Activated CD4-positive, alpha-beta T cell treated with anti-CD3 and anti-CD28 coated beads, Interleukin-2, amount 50 U/mL, for 16 hours (primary cell): ENCODE measurements at regions not wholly inside any gene's neighbourhood (a gene's known extent, or its start where the extent isn't known, plus 50 kb on each side); places are given as distances from the start of the nearest gene placed in this dataset.
A peak's percentile ranks its signal among the peaks of the same experiment; 100 is the strongest.

Source experiments
- DNase-seq: peaks from one replicate; pipeline ENCODE4 v3.0.0-alpha.2; 2020

GRCh38 chr1:103247517-103247916 is 139.2 kb upstream of the COL11A1 start:
- no peak for DNase-seq

- no peak for DNase-seq
Measured at GRCh38 chr1:103243481-103243880, 135.2 kb upstream of the COL11A1 start.

DNA sequence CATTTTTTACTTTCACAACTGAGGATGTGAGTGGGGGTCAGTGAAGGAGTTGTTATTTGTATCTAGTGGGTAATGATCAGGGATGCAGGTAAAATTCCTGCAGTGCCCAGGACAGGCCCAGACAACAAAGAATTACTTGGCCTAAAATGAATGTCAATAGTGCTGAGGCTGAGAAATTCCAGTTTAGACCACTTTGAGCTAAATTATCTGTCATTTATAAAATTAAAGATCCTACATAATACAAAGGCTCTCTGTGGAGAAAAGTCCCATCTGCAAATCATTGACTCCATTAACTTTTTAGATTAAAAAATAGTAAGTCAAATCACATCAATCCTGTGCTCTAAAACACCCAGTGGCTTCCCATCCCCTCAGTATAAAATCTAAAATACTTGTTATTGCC is 130.7 kb upstream of the COL11A1 start:
- DNase-seq: no peak

DNA sequence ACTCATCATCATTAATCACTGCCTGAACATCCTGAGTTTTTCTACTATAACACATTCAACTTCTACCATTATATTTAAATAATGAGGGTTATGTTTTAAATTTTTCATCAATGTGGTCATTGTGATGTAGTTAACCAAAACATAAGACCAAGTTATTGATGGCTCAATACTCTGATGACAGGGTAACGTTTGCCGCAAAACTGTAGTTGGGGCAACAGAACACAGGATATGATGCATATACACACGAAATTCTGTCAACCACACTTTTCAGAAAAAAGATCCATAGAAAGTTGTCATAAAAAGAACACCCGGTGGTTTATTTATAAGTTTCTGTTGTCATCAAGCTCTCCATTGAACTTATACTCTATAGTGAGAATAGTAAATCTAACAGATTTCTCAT is 121.7 kb upstream of the COL11A1 start:
- DNase-seq: no peak

DNA sequence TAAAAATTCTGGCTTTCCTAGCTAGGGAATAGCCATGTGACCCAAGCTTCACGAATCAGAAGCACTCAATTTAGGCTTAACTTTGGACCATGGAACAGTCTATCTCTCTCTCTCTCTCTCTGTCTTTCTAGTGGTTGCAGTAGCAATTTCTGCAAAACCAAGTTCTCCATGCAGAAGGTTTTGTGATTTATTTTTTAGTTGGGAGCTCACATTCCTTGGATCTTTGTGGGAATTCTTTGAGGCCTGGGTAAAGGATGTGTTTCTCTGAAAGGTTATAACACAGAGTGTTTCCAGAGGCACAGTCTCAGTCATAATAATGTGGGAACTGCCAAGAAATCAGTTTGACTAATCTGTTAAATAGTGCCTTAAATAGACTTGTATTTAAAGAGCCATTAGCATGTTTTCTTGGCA is 112.3 kb upstream of the COL11A1 start:
- no peak for DNase-seq

DNA sequence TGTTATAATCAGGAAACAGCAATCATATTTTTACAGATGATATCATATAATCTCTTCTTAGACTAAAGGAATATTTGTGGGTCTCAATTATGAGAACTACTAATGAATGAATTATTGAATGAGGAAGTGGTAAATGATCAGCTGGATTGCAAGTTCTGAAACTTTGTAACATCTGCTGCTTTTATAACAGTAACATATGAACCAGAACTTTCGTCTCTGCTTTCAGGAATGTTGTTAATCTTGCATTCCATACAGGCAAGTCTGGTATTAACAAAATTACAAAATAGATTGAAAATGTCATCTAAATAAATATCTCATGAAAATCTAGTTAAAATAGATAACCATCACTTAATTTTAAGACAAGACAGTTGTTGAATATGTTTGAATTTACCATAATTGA is 110.5 kb upstream of the COL11A1 start:
- no peak for DNase-seq

GRCh38 chr1:103218369-103218768 is 110.0 kb upstream of the COL11A1 start:
- no peak for DNase-seq

DNA sequence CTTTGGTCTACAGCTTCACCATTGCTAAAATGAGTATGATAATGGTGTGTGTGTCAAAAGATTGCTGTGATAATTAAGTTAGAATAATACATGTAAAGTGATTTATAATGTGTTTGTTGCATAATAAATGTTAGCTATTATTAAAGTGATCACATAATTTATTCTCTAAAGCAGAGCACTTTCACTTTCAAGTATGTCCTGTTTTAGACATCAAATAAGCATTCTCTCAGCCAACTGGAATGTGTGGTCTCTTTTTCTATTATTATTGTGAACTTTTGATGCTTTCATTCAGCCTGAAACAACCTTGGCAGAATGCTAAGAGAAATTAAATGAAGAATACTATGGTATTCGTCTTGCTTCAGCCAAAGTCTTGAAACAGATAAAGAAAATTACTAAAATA is 102.8 kb upstream of the COL11A1 start:
- DNase-seq: no peak

DNA sequence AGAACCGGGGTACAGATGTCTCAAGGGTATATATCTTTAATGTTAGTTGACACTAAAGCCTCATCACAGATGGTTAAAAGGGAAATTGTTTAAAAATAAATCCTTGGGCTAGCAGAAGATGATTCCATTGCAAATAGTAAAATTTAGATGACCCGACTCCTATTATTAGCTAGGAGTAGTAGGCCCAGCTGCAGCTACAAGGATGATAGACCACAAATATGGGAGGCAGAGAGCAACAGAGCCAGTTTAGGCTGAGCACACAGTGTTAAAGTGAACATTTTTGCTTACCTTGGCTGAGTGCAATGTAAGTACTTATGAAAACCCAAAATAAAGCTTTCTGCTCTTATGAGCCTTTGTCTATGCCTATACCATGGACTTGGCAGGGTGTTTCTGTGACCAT is 100.5 kb upstream of the COL11A1 start:
- DNase-seq: no peak

- DNase-seq: no peak
Measured at GRCh38 chr1:103199001-103199400, 90.7 kb upstream of the COL11A1 start.

- no peak for DNase-seq
Measured at GRCh38 chr1:103198076-103198475, 89.8 kb upstream of the COL11A1 start.

GRCh38 chr1:103197216-103197615 is 88.9 kb upstream of the COL11A1 start:
- no peak for DNase-seq

- DNase-seq: no peak
Measured at GRCh38 chr1:103194984-103195383, 86.7 kb upstream of the COL11A1 start.

DNA sequence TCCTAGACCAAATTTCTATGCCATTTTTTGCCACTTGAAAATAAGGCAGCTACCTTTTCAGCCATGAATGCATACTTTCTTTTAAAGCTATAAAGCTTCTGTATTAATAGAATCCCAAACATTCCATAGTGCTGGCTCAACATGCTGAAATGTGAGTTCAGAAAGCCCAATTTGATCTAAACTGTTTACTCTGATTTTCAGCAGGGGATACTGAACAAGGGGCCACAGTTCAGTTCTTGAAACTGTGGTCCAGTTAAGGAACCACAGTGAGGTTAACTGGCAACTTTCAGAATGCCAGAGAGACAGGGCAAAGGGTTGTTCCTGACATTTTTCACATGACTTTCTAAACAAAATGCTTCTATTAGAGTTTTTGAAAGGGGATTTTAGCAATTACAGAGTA is 85.7 kb upstream of the COL11A1 start:
- no peak for DNase-seq

DNA sequence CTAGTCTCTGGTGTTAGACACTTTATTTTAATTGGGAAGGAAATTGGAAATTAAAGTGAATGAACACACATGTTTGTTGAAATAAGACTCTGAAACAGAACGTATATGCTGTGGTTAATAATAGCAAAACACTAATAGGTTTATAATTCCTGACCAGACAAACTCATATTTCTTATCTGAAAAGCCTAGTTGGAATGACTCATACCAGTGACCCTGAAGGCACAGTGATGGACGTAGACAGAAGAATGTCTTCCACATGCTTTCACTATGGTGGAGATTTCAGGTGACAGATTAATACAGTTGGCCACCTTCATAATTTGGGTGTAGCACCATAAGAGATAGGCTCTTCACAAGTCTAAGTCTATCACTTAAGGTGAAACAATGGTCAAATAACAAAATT is 83.0 kb upstream of the COL11A1 start:
- DNase-seq: no peak

DNA sequence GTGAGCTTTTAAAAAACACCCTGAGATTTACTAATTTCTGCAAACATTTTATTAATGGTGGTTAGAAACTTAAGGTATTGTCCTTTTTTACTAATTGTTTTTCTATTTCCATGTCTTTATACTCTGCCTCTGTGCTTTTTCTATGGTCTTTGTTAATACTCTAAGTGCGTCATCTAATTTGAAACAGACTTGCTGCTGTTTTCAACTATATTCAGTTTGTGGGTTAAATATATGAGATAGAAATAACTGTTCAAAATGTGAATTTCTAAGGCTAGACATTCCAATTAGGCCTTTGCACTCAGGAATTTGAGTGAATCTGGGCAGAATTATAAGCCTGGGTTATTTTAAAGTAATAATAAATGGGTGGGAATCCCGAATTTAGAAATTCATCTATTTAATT is 82.4 kb upstream of the COL11A1 start:
- DNase-seq: no peak

GRCh38 chr1:103187673-103188072 is 79.4 kb upstream of the COL11A1 start:
- DNase-seq: no peak

DNA sequence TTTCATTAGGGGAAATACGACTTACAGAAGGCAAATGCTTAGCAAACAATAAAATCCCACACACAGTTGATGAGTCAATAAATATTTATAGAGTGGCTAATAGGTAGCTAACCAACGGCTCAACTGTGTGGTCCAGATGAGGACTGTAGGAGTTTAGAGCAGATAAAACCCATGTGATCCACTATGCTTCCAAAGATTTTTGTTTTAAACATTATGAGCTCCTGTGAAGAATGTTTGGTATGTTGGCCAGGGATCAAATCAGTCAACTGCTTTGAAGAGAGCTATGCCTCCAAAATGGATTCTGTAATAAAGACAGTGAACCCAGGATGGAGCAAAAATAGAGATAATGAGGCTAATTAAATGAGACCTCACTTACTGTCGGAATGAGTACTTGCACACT is 72.3 kb upstream of the COL11A1 start:
- DNase-seq: no peak

GRCh38 chr1:103177108-103177775 is 68.9 kb upstream of the COL11A1 start:
- DNase-seq: no peak

GRCh38 chr1:103171041-103171590 is 62.8 kb upstream of the COL11A1 start:
- DNase-seq: no peak

GRCh38 chr1:103170609-103171008 is 62.3 kb upstream of the COL11A1 start:
- no peak for DNase-seq

GRCh38 chr1:103162360-103162759 is 54.0 kb upstream of the COL11A1 start:
- peak; percentile 75 for DNase-seq

DNA sequence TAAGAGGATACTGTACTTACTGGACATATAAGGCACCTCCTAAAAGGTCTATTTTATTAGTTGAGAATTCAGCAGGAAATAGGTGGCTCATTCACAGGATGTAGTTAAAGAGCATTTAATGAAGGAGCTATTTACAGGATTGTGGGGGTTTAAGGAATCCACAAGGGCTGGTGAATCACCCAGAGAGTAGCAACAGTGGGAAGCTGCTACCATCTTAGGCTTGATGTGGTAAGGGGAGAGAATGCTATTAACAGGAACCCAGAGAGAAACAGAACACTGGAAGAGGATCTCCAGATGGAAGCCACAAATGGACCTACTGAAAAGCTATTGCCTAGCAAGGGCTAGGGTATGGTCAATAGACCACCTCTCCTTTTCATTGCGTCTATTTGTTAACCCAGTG is 52.0 kb upstream of the COL11A1 start:
- no peak for DNase-seq
